Sigmoid colon (tissue), 6 donors: ENCODE measurements at regions not wholly inside any gene's neighbourhood (a gene's known extent, or its start where the extent isn't known, plus 50 kb on each side); places are given as distances from the start of the nearest gene placed in this dataset.

ENCODE experiments used
- DNase-seq: peaks from one replicate; pipeline ENCODE4 v3.0.0-alpha.2; 2019
- H3K27ac ChIP-seq, 4 donors: fragments of 200-600 bp; sonication (generic); one replicate each; pipeline ENCODE4 v1.5.1; 2016 to 2019; ENCODE audit warnings: mild to moderate bottlenecking in 1 of 4
- H3K27me3 ChIP-seq, 3 donors: fragments of 200-600 bp; sonication (generic); one replicate each; pipeline ENCODE4 v1.5.1; 2019; ENCODE audit warnings: mild to moderate bottlenecking in 1 of 3
- H3K36me3 ChIP-seq, 4 donors: fragments of 200-600 bp; sonication (generic); one replicate each; pipeline ENCODE4 v1.5.1; 2016 to 2019
- H3K4me1 ChIP-seq, 4 donors: fragments of 200-600 bp; sonication (generic); one replicate each; pipeline ENCODE4 v1.5.1; 2017 to 2019
- H3K4me3 ChIP-seq, 4 donors: fragments of 200-600 bp; sonication (generic); one replicate each; pipeline ENCODE4 v1.5.1; 2017 to 2019; ENCODE audit warnings: mild to moderate bottlenecking in 2 of 4, moderate library complexity in 1 of 4
- H3K9me3 ChIP-seq, 4 donors: fragments of 200-600 bp in 3 of 4; sonication (generic) in 3 of 4; one replicate each; pipeline versions ENCODE4 v1.5.1 to v1.6.1; 2013 to 2019
- CTCF ChIP-seq, 4 experiments: fragments of 450-650 bp in 3 of 4; fragments of 200-600 bp in 1 of 4; IDR thresholded peaks; one replicate each; pipeline ENCODE4 v1.5.1; 2016 to 2019; ENCODE audit warnings: antibody characterized with exemption in 4 of 4, mild to moderate bottlenecking in 3 of 4, moderate library complexity in 2 of 4
- EP300 ChIP-seq, 4 donors: sonication (generic); formaldehyde crosslinking; IDR thresholded peaks; one replicate each; pipeline ENCODE4 v1.6.1; 2017; ENCODE audit warnings: antibody characterized with exemption in 4 of 4
- POLR2A ChIP-seq, 2 donors: fragments of 450-650 bp; IDR thresholded peaks; one replicate each; pipeline ENCODE4 v1.6.1; 2016; ENCODE audit warnings: antibody characterized with exemption in 2 of 2, mild to moderate bottlenecking in 2 of 2, moderate library complexity in 2 of 2
- POLR2AphosphoS5 ChIP-seq, 4 donors: sonication (generic); formaldehyde crosslinking; IDR thresholded peaks; one replicate each; pipeline ENCODE4 v1.6.1; 2017; ENCODE audit warnings: antibody characterized with exemption in 4 of 4
- WGBS, 2 donors: extraction: QIAGEN DNeasy Blood & Tissue Kit; methylation state at CpG; one replicate each; pipeline ENCODE4 v1.1.7; 2013; 5-methylcytosine and 5-hydroxymethylcytosine counted together
- intact Hi-C: fragments of 100-400 bp; cut with DNase I; formaldehyde crosslinking; loops from one replicate; pipeline ENCODE4 v1.15.1; 2023
- donor health status: healthy with polysubstance abuse.
- donor health status: healthy.

GRCh38 chr15:79492065-79492464 is 59.9 kb downstream of the MINAR1 start:
- intact Hi-C loops: no loop called here
- no peak for TF ChIP-seq POLR2AphosphoS5 (IDR thresholded peaks at IDR 0.05)
- TF ChIP-seq POLR2A (IDR thresholded peaks at IDR 0.05): no peak
- TF ChIP-seq EP300 (IDR thresholded peaks at IDR 0.05): no peak
- no peak for TF ChIP-seq CTCF (IDR thresholded peaks at IDR 0.05)
- WGBS, 2 donors: 86 to 87% methylated on average over 3 of the region's 3 CpGs
- Histone ChIP-seq H3K36me3 (no peaks in the 10 kb centered on the region), H3K4me1 (no peaks in the 10 kb centered on the region), H3K4me3 (no peak overlapping the region), H3K9me3 (no peaks in the 10 kb centered on the region), H3K27me3 (peaks cover 0 to 4% (median 0%) of the 10 kb centered on the region in 3 donors), H3K27ac (no peak overlapping the region)
- DNase-seq: no peak

- TF ChIP-seq POLR2A (IDR thresholded peaks at IDR 0.05) (no peak), CTCF (IDR thresholded peaks at IDR 0.05) (no peak), EP300 (IDR thresholded peaks at IDR 0.05) (no peak), POLR2AphosphoS5 (IDR thresholded peaks at IDR 0.05) (no peak)
- H3K27me3 ChIP-seq: peaks cover 0 to 4% (median 0%) of the 10 kb centered on the region in 3 donors
- H3K4me1 ChIP-seq: no peaks in the 10 kb centered on the region
- no peaks in the 10 kb centered on the region for H3K36me3 ChIP-seq
- no peak for DNase-seq
- 65 to 71% methylated on average over 7 of the region's 7 CpGs for WGBS, 2 donors
- no peaks in the 10 kb centered on the region for H3K9me3 ChIP-seq
- intact Hi-C loops: no loop called here
- H3K4me3 ChIP-seq: no peak overlapping the region
- H3K27ac ChIP-seq: no peak overlapping the region
Observed at GRCh38 chr15:79494384-79494909, 62.3 kb downstream of the MINAR1 start.

- DNase-seq: no peak
- TF ChIP-seq CTCF (IDR thresholded peaks at IDR 0.05) (no peak), POLR2A (IDR thresholded peaks at IDR 0.05) (no peak), EP300 (IDR thresholded peaks at IDR 0.05) (no peak), POLR2AphosphoS5 (IDR thresholded peaks at IDR 0.05) (no peak)
- intact Hi-C loops: no loop called here
- Histone ChIP-seq H3K9me3 (no peaks in the 10 kb centered on the region), H3K36me3 (no peaks in the 10 kb centered on the region), H3K27me3 (peaks cover 0 to 4% (median 0%) of the 10 kb centered on the region in 3 donors), H3K4me3 (no peak overlapping the region), H3K4me1 (no peaks in the 10 kb centered on the region), H3K27ac (no peak overlapping the region)
- WGBS, 2 donors: 61% methylated on average over 6 of the region's 6 CpGs
Observed at GRCh38 chr15:79494963-79495755, 63.0 kb downstream of the MINAR1 start.

GRCh38 chr15:79495775-79496174 is 63.6 kb downstream of the MINAR1 start:
- H3K4me1 ChIP-seq: no peaks in the 10 kb centered on the region
- H3K27ac ChIP-seq: no peak overlapping the region
- no peaks in the 10 kb centered on the region for H3K9me3 ChIP-seq
- WGBS, 2 donors: 81 to 83% methylated on average over 2 of the region's 2 CpGs
- H3K4me3 ChIP-seq: no peak overlapping the region
- TF ChIP-seq POLR2A (IDR thresholded peaks at IDR 0.05) (no peak), CTCF (IDR thresholded peaks at IDR 0.05) (no peak), POLR2AphosphoS5 (IDR thresholded peaks at IDR 0.05) (no peak), EP300 (IDR thresholded peaks at IDR 0.05) (no peak)
- intact Hi-C loops: no loop called here
- H3K36me3 ChIP-seq: no peaks in the 10 kb centered on the region
- DNase-seq: no peak
- H3K27me3 ChIP-seq: peaks cover 0 to 4% (median 0%) of the 10 kb centered on the region in 3 donors
